CD4-positive, alpha-beta T cell (primary cell): ENCODE measurements at regions not wholly inside any gene's neighbourhood (a gene's known extent, or its start where the extent isn't known, plus 50 kb on each side); places are given as distances from the start of the nearest gene placed in this dataset.
"Not testable (repeated sequence)": the region's sequence is repeated elsewhere in the genome, so short reads cannot be mapped to it uniquely, and the experiment has no call there.

Experiments
- ATAC-seq: fragments of 200-7000 bp; cut with Tn5 transposase; one replicate; pipeline ENCODE4 v1.10.0; 2022; ENCODE audit warnings: mild to moderate bottlenecking; ENCODE audit not compliant: poor library complexity
- CTCF ChIA-PET: fragments of 350-600 bp; sonication (Branson Sonifier 250); formaldehyde crosslinking; loops from one replicate; lab custom pipeline; 2021; ENCODE audit warnings: antibody characterized with exemption, inconsistent platforms; lab: Charles Lee
- POLR2A ChIA-PET: fragments of 350-600 bp; sonication (Branson Sonifier 250); formaldehyde crosslinking; loops from one replicate; lab custom pipeline; 2021; ENCODE audit warnings: antibody characterized with exemption, inconsistent platforms; lab: Charles Lee
- DNase-seq, 14 experiments: peaks; one replicate each; pipeline ENCODE4 v3.0.0-alpha.2; 2013 to 2020; ENCODE audit warnings: mixed read lengths in 2 of 14
- H3K27ac ChIP-seq, 2 donors: one replicate each; pipeline versions ENCODE4 v1.5.1 to v1.7.0; 2013; ENCODE audit warnings: low read length in 2 of 2, low read depth in 1 of 2, mild to moderate bottlenecking in 1 of 2
- H3K27me3 ChIP-seq, 2 experiments: 1 replicate in 1 of 2; 2 replicates in 1 of 2; pipeline versions ENCODE4 v1.6.1 to v1.7.0; 2013; ENCODE audit warnings: low read length in 2 of 2, control low read depth in 1 of 2, mild to moderate bottlenecking in 1 of 2, moderate library complexity in 1 of 2; ENCODE audit not compliant: insufficient read depth in 2 of 2, control insufficient read depth in 1 of 2
- H3K36me3 ChIP-seq: one replicate; pipeline ENCODE4 v1.6.1; 2013; ENCODE audit warnings: low read length, control low read depth; ENCODE audit not compliant: insufficient read depth
- H3K4me1 ChIP-seq: one replicate; pipeline ENCODE4 v1.6.1; 2013; ENCODE audit warnings: low read length, control low read depth; ENCODE audit not compliant: insufficient read depth
- H3K4me3 ChIP-seq: one replicate; pipeline ENCODE4 v1.5.1; 2013; ENCODE audit warnings: mild to moderate bottlenecking, low read length, moderate library complexity
- H3K9me3 ChIP-seq, 2 experiments: 1 replicate in 1 of 2; 2 replicates in 1 of 2; pipeline versions ENCODE4 v1.6.1 to v1.7.0; 2013; ENCODE audit warnings: low read length in 2 of 2, mild to moderate bottlenecking in 2 of 2, control low read depth in 1 of 2, moderate library complexity in 1 of 2; ENCODE audit not compliant: control insufficient read depth in 1 of 2, insufficient read depth in 1 of 2
- H3K27ac Mint-ChIP-seq: one replicate; pipeline ENCODE4 v1.8.0; 2020; ENCODE audit warnings: mixed read lengths
- H3K27me3 Mint-ChIP-seq: one replicate; pipeline ENCODE4 v1.8.0; 2021; ENCODE audit warnings: mixed read lengths
- H3K36me3 Mint-ChIP-seq: one replicate; pipeline ENCODE4 v1.8.0; 2021; ENCODE audit warnings: low read depth, mixed read lengths
- H3K4me1 Mint-ChIP-seq: one replicate; pipeline ENCODE4 v1.8.0; 2021; ENCODE audit warnings: low read depth, mixed read lengths
- H3K4me3 Mint-ChIP-seq: one replicate; pipeline ENCODE4 v1.8.0; 2020; ENCODE audit warnings: mild to moderate bottlenecking, mixed read lengths
- H3K9me3 Mint-ChIP-seq: one replicate; pipeline ENCODE4 v1.8.0; 2020; ENCODE audit warnings: mixed read lengths
- CTCF ChIP-seq: fragments of 200-600 bp; IDR thresholded peaks from one replicate; pipeline ENCODE4 v1.8.0; 2022; ENCODE audit warnings: antibody characterized with exemption, mild to moderate bottlenecking
- intact Hi-C, 2 experiments: fragments of 100-400 bp; cut with DNase I in 1 of 2; cut with micrococcal nuclease in 1 of 2; formaldehyde crosslinking; loops; one replicate each; pipeline versions ENCODE4 v1.15.1 to v1.9.0; 2023 to 2025; cut with DNase I, micrococcal nuclease

GRCh38 chr7:68224041-68224741 lies 1227.6 kb downstream of the TYW1 start:
- no peak for ATAC-seq
- DNase-seq: no peak
- Histone ChIP-seq H3K27ac (no peak overlapping the region), H3K36me3 (no peaks in the 10 kb centered on the region), H3K4me3 (no peak overlapping the region), H3K4me1 (no peaks in the 10 kb centered on the region), H3K9me3 (peaks cover 0 to 12% of the 10 kb centered on the region in 2 experiments), H3K27me3 (no peaks in the 10 kb centered on the region)
- CTCF ChIA-PET: no interaction called here
- POLR2A ChIA-PET: no interaction called here
- Mint-ChIP-seq H3K27me3 (no peaks in the 10 kb centered on the region), H3K4me1 (no peaks in the 10 kb centered on the region), H3K27ac (no peak overlapping the region), H3K36me3 (no peaks in the 10 kb centered on the region), H3K4me3 (no peak overlapping the region), H3K9me3 (peaks cover 18% of the 10 kb centered on the region)
- intact Hi-C loops: no loop called here
- no peak for TF ChIP-seq CTCF

- CTCF ChIA-PET, H3K4me3 Mint-ChIP-seq, H3K27me3 ChIP-seq, H3K4me1 Mint-ChIP-seq, ATAC-seq, H3K36me3 Mint-ChIP-seq, H3K4me1 ChIP-seq, DNase-seq, H3K4me3 ChIP-seq, H3K27ac ChIP-seq, H3K36me3 ChIP-seq, POLR2A ChIA-PET, H3K27me3 Mint-ChIP-seq, intact Hi-C loops, H3K27ac Mint-ChIP-seq: not testable (repeated sequence)
- peaks cover 0 to 27% of the 10 kb centered on the region in 2 experiments for H3K9me3 ChIP-seq
- H3K9me3 Mint-ChIP-seq: peaks cover 19% of the 10 kb centered on the region
Observed at GRCh38 chr7:68231011-68231410, 1234.4 kb downstream of the TYW1 start.

GRCh38 chr7:68235937-68236336 lies 1239.3 kb downstream of the TYW1 start:
- H3K4me3 Mint-ChIP-seq: no peak overlapping the region
- POLR2A ChIA-PET: no interaction called here

More at GRCh38 chr7:68235937-68236336, 1239.3 kb downstream of the TYW1 start:
- Histone ChIP-seq H3K4me1 (no peaks in the 10 kb centered on the region), H3K9me3 (peaks cover 5 to 28% of the 10 kb centered on the region in 2 experiments), H3K4me3 (no peak overlapping the region), H3K27ac (no peak overlapping the region), H3K36me3 (no peaks in the 10 kb centered on the region), H3K27me3 (no peaks in the 10 kb centered on the region)
- no peak for DNase-seq
- TF ChIP-seq CTCF: no peak
- no peak for ATAC-seq
- CTCF ChIA-PET: no interaction called here
- peaks cover 11% of the 10 kb centered on the region for H3K9me3 Mint-ChIP-seq
- intact Hi-C loops: no loop called here
- no peaks in the 10 kb centered on the region for H3K36me3 Mint-ChIP-seq
- H3K27me3 Mint-ChIP-seq: no peaks in the 10 kb centered on the region
- H3K4me1 Mint-ChIP-seq: no peaks in the 10 kb centered on the region
- H3K27ac Mint-ChIP-seq: no peak overlapping the region
